Fibroblast of villous mesenchyme (primary cell): ENCODE measurements at regions not wholly inside any gene's neighbourhood (a gene's known extent, or its start where the extent isn't known, plus 50 kb on each side); places are given as distances from the start of the nearest gene placed in this dataset.

ENCODE experiments used
- DNase-seq: peaks from one replicate; pipeline ENCODE4 v3.0.0-alpha.2; 2010; ENCODE audit warnings: low read depth
- H3K4me3 ChIP-seq: 2 replicates; pipeline ENCODE4 v1.5.1; 2011; ENCODE audit warnings: low read depth, mild to moderate bottlenecking, low read length
- TF ChIP-seq, protein P1 (sequence below): IDR thresholded peaks from 2 replicates; pipeline ENCODE4 v1.5.1; 2012; ENCODE audit warnings: low read depth, mild to moderate bottlenecking, low read length; ENCODE audit not compliant: insufficient read depth

DNA sequence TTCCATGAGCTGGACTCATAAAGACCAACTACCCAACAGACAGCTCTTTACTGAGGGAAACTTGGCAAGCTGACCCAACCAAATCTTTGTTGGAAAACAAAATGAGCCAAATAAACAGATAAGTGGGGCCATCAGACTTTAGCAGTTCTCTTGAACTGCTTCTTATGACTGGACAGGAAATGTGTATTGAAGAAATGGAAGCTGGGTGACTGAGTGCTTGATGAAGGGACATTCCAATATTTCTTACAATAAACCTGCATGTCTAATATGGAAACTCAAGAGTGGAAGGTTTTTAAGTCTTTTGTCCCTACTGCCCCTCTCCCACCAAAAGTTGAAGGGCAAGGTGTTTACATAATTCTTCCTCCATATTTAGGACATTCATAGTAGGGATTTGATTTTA is 218.8 kb upstream of the NR4A3 start:
- TF ChIP-seq, protein P1, sequence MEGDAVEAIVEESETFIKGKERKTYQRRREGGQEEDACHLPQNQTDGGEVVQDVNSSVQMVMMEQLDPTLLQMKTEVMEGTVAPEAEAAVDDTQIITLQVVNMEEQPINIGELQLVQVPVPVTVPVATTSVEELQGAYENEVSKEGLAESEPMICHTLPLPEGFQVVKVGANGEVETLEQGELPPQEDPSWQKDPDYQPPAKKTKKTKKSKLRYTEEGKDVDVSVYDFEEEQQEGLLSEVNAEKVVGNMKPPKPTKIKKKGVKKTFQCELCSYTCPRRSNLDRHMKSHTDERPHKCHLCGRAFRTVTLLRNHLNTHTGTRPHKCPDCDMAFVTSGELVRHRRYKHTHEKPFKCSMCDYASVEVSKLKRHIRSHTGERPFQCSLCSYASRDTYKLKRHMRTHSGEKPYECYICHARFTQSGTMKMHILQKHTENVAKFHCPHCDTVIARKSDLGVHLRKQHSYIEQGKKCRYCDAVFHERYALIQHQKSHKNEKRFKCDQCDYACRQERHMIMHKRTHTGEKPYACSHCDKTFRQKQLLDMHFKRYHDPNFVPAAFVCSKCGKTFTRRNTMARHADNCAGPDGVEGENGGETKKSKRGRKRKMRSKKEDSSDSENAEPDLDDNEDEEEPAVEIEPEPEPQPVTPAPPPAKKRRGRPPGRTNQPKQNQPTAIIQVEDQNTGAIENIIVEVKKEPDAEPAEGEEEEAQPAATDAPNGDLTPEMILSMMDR, result no peak
- DNase-seq, result no peak
- H3K4me3 ChIP-seq, result no peak overlapping the region

DNA sequence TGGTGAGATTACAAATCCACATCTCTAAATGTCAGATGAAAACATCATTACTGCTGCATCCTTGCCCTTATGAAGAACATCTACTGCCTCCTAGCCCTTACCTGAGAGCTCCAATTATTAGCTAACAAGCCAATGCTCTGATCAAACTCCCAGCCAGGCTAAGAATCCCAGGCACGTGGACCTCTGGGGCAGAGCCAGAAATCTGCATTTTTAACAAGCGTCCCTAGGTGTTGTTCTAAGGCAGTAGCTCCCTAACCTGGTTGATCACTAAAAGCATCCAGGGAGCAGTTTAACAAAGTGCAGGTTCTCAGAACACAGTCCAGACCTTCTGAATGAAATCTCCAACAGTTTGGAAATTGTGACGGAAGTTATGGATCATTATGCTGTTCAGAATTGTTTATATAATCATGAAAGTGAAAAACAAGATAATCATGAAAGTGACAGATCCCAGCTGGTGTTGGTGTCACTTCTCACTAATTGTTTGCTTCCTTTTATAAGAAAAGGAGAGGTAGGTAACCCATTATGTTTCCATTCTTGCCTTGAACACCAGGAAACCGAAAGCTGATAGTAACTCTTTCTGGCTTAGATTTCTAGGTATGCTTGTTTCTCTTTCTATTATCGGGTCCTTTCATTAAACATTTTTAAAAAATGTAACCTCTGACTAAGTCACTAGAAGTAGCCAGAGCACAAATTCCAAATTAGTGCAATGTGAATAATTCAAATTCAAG is 216.5 kb upstream of the NR4A3 start:
- no peak for DNase-seq
- TF ChIP-seq, protein P1, result no peak
- H3K4me3 ChIP-seq, result no peak overlapping the region

DNA sequence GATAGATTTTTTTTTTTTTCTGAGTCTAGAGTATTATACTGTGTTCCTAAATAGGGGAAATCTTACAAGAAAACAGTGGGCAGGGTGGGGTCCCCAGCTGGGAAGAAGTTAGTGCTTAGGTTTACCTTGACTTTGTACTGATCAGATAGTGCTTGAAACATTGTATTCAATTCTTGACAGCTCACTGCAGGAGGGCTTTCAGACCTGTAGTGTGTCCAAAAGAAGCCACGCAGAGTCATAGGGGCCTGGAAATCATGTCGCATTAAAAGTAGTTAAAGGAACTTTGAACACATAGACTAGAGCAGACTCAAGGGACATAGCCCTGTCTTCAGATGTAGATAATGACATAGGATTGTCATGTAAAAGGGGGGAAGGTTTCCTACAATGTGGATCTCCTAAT is 215.4 kb upstream of the NR4A3 start:
- H3K4me3 ChIP-seq, result no peak overlapping the region
- TF ChIP-seq, protein P1, result no peak
- no peak for DNase-seq

DNA sequence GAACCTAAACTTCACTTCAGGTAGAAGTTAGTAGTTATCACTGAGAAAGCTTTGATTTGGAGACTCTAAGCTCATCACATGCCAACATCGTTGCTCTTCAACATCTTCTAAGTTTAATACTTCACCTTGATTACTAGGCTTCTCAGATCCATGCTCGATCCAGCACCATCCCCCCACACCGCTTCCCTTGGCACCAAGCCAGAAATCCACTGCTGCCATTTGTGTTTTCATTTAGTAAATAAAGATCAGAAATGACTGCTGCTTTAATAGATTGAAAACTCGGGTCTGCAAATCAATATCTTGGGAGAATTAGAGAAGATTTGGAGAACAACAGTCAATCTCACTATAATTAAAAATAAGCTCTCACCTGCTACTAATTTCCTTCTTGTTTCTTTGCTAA is 214.7 kb upstream of the NR4A3 start:
- no peak overlapping the region for H3K4me3 ChIP-seq
- TF ChIP-seq, protein P1, result no peak
- no peak for DNase-seq

DNA sequence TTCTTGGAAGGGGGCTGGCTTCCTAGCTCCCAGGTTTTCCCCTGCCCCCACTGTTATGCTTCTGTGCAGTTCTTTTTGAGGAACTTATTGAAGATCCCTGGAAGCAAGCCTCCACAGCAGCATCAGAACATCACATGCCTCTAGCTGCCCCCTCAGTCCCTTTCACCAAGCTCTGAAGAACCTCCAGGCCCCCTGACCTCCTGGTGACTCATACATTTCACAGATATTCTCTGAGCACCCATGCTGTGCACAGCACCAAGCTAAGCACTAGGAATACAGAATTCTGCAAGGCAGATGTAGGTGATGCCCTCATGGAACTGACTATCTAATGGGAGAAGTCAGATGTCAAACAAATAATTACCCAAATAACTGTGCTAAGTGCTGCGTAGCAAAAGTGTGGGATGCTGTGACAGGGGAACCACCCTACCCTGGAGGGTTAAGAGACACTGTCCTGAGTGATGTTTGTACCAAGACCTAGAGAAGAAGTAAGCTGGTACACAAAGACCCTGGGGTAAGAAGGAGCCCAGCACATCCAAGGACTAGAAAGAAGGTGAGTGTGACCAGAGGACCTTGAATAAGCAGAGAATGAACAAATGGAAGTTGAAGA is 213.7 kb upstream of the NR4A3 start:
- TF ChIP-seq, protein P1, result no peak
- H3K4me3 ChIP-seq, result no peak overlapping the region
- DNase-seq, result no peak

DNA sequence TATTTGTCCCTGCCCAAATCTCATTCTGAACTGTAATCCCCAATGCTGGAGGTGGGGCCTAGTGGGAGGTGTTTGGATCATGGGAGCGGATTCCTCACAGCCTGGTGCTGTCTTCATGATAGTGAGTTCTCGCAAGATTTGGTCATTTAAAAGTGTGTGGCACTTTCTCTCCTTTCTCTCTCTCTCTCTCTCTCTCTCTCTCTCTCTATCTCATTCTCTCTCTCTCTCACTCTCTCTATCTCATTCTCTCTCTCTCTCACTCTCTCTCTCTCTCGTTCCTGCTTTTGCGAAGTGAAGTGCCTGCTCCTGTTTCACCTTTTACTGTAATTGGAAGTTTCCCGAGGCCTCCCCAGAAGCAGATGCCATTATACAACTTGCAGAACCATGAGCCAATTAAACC is 207.3 kb upstream of the NR4A3 start:
- H3K4me3 ChIP-seq, result no peak overlapping the region

More for the DNA sequence above, 207.3 kb upstream of the NR4A3 start:
- no peak for DNase-seq
- TF ChIP-seq, protein P1, result no peak
